T-helper 2 cell treated with Interferon-gamma antibody and Interleukin-4, amounts not matched to agents 5 μg/mL and 100 μg/mL, for 36 hours (primary cell): ENCODE measurements at regions not wholly inside any gene's neighbourhood (a gene's known extent, or its start where the extent isn't known, plus 50 kb on each side); places are given as distances from the start of the nearest gene placed in this dataset.

Source experiments
- DNase-seq: peaks from one replicate; pipeline ENCODE4 v3.0.0; 2021; ENCODE audit warnings: low spot score
- H3K27ac Mint-ChIP-seq: one replicate; pipeline ENCODE4 v1.8.0; 2021; ENCODE audit warnings: mild to moderate bottlenecking, mixed read lengths
- H3K27me3 Mint-ChIP-seq: one replicate; pipeline ENCODE4 v1.8.0; 2021; ENCODE audit warnings: low read depth, mixed read lengths
- H3K36me3 Mint-ChIP-seq: one replicate; pipeline ENCODE4 v1.8.0; 2021; ENCODE audit warnings: low read depth, mixed read lengths
- H3K4me1 Mint-ChIP-seq: one replicate; pipeline ENCODE4 v1.8.0; 2021; ENCODE audit warnings: low read depth, mixed read lengths
- H3K4me3 Mint-ChIP-seq: one replicate; pipeline ENCODE4 v1.8.0; 2022; ENCODE audit warnings: mild to moderate bottlenecking, moderate library complexity, mixed read lengths
- H3K9me3 Mint-ChIP-seq: one replicate; pipeline ENCODE4 v1.8.0; 2021; ENCODE audit warnings: mixed read lengths

DNA sequence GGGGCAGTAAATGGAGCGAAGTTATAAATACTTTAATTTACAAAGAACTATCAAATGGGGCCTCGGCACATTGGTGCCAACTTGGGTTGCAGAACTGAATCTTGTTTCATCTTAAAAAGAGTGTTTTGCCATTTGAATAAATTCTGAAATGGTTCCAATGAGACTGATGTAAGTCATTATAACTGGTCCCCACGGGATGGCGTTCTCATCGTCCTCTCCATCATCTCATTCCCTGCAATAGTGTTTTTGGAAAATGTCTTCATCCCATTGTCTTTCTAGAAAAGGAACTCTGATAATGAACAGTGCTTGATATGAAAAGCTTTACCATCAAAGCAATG, 422.0 kb upstream of the ID2 start:
- Mint-ChIP-seq H3K27me3 (peaks cover 4% of the 10 kb centered on the region), H3K4me3 (no peak overlapping the region), H3K27ac (no peak overlapping the region), H3K9me3 (peaks cover 3% of the 10 kb centered on the region), H3K4me1 (peaks cover 4% of the 10 kb centered on the region), H3K36me3 (peaks cover 3% of the 10 kb centered on the region)
- no peak for DNase-seq

DNA sequence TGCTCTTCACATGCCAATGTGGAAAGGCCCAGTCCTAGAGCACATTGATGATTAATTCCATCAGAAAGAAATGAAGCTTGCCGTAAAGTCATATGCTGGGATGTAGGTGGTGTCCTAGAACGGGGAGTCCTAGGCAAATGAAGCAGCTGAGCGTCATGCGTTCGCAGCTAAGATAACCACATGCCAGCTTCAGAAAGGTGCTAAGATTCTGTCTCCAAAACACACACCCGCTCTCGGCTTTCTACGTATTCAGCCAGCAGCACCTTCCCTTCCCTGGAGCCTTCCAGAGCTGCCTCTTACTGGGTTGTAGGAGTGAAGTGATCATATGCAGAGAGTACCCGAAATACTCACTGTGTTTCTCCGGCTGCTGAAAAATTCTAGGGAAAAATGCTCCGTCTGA, 421.6 kb upstream of the ID2 start:
- no peak for DNase-seq
- peaks cover 3% of the 10 kb centered on the region for H3K36me3 Mint-ChIP-seq
- peaks cover 4% of the 10 kb centered on the region for H3K27me3 Mint-ChIP-seq
- no peak overlapping the region for H3K4me3 Mint-ChIP-seq
- H3K27ac Mint-ChIP-seq: no peak overlapping the region
- H3K4me1 Mint-ChIP-seq: peaks cover 4% of the 10 kb centered on the region
- peaks cover 3% of the 10 kb centered on the region for H3K9me3 Mint-ChIP-seq

DNA sequence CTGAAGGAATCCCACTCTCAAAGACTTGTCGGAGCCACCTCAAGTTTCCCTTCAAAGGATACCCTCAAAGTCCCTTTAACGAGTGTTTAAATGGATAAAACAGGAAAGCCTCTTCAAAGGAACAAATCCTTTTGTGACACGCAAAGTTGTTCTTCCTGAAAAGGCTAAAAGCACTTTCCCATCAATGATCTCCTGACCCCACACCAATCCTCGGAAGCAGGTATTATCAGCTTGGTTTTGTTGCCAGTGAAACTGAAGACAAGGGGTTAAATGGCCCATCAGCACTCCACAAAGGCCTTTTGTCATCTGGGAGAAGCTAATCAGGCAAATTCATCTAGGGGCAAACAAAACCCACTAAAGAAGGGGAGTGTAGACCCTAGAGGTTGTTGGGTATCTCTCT, 418.0 kb upstream of the ID2 start:
- H3K4me3 Mint-ChIP-seq: no peak overlapping the region
- H3K36me3 Mint-ChIP-seq: peaks cover 3% of the 10 kb centered on the region
- no peak for DNase-seq
- no peak overlapping the region for H3K27ac Mint-ChIP-seq
- H3K4me1 Mint-ChIP-seq: peaks cover 4% of the 10 kb centered on the region
- peaks cover 3% of the 10 kb centered on the region for H3K9me3 Mint-ChIP-seq
- H3K27me3 Mint-ChIP-seq: peaks cover 2% of the 10 kb centered on the region

DNA sequence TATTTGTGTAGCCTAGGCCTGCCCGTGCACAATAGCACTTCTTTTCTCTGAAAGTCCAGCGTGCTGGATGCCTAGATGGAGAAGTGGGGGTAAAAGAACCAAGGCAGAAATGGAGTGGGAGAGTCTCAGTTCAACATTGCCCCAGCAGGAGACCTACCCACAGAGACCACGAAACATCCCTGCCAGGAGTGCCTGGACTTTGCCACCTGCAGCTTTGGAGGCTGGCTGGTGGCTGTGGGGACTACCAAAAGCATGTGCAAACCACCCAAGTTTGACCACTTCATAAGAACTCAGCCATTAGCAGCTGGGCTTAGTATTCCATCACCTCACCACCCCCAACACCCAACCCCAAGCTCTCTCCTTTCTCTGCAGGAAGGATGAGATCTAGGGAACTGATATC, 416.9 kb upstream of the ID2 start:
- Mint-ChIP-seq H3K36me3 (peaks cover 3% of the 10 kb centered on the region), H3K4me1 (peaks cover 4% of the 10 kb centered on the region), H3K27me3 (peaks cover 2% of the 10 kb centered on the region), H3K27ac (no peak overlapping the region), H3K4me3 (no peak overlapping the region), H3K9me3 (peaks cover 3% of the 10 kb centered on the region)
- DNase-seq: no peak

DNA sequence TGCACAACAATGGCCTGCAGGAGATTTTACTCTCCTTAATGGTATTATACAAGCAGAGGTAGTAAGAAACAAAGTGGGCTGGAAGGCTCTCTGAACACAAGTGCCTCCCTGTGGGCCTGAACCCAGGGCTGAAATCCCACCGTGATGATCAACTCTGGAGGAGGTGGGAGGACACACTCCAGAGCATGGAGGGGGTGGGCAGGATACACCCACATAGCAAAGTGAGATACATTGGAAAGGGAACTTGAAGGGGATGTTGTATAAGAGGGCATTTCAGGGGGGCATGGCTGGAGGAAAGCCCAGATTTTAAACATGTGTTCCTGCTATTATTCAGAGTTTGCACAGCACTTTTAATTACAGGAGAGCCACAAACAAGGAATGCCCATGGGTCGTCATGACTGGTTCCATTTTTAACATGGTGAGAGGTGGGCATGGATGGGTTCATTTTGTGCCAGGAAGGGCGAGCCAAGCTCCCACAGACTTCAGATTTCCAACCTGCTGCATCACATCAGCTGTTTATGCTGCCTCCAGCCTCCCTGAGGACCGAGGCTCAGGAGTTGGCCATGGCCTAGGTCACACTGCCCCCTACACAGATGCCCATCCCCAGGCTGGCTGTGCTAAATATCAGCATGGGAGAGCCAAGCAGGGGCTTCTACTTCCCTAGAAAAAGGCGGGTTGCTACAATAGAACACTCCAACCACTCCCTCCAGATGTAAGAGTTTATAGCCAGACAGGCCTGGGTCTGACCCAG, 416.2 kb upstream of the ID2 start:
- H3K36me3 Mint-ChIP-seq: peaks cover 3% of the 10 kb centered on the region
- DNase-seq: no peak
- no peak overlapping the region for H3K4me3 Mint-ChIP-seq
- peaks cover 3% of the 10 kb centered on the region for H3K9me3 Mint-ChIP-seq
- peaks cover 4% of the 10 kb centered on the region for H3K4me1 Mint-ChIP-seq
- peaks cover 2% of the 10 kb centered on the region for H3K27me3 Mint-ChIP-seq
- H3K27ac Mint-ChIP-seq: no peak overlapping the region

DNA sequence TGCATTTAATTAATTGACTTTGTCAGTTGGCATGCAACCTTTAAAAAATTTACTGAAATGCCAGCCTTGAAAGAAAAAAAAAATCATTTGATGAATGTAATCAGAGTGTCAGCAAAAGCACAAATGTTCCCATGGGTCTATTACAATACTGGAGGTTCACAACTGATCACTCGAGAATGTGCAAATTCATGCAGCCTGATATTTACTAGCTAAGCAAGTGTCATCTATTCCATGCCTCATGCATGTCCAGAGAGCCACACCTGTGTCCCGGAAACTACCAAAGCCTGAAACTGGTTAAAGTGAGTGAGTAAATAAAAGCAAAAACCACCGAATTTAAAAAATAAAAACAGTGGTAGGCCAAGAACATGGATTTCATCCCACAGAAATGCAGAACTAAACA, 415.3 kb upstream of the ID2 start:
- Mint-ChIP-seq H3K27me3 (peaks cover 2% of the 10 kb centered on the region), H3K4me1 (peaks cover 4% of the 10 kb centered on the region), H3K27ac (no peak overlapping the region), H3K9me3 (peaks cover 3% of the 10 kb centered on the region), H3K4me3 (no peak overlapping the region), H3K36me3 (peaks cover 3% of the 10 kb centered on the region)
- no peak for DNase-seq

DNA sequence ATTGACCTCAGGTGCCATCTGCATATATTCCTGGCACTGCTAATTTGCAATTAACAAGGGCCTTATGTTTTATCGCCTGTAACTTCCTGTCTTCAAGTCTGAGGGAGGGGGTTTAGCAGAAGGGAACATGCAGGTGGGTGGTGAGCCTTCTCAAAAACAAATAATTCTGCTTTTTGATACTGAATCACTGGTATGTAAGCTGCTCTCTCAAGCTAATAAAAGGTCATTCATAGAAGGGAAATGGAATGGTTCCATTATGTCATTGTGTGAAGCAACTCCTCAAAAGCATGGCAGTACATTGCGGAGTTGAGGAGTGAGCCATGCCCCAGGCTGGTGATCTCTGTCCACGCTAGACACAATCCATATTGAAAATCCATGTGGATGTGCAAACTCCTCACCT, 414.8 kb upstream of the ID2 start:
- Mint-ChIP-seq H3K4me3 (no peak overlapping the region), H3K9me3 (peaks cover 3% of the 10 kb centered on the region), H3K4me1 (peaks cover 4% of the 10 kb centered on the region), H3K36me3 (peaks cover 3% of the 10 kb centered on the region), H3K27me3 (peaks cover 2% of the 10 kb centered on the region), H3K27ac (no peak overlapping the region)
- no peak for DNase-seq

DNA sequence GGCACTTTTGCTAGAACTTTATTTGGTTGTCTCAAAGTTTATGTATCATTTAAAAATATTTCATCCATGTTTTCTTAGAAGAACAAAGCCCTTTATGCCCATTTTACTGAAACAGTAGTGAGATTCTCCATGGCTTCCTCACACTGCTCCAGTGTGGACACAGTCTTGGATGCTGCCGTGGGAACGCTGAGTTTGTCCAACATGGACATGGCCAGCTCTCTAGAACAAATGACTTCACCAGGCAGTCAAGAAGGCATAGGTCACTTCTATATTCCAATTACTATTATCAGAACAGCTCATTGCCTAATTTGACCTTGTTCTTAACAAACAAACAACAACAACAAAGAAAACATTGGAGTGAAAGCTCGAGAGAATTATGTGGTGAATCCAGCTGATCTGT, 414.1 kb upstream of the ID2 start:
- Mint-ChIP-seq H3K4me1 (peaks cover 4% of the 10 kb centered on the region), H3K4me3 (no peak overlapping the region), H3K27me3 (peaks cover 2% of the 10 kb centered on the region), H3K27ac (no peak overlapping the region), H3K36me3 (peaks cover 3% of the 10 kb centered on the region), H3K9me3 (peaks cover 3% of the 10 kb centered on the region)
- DNase-seq: no peak

DNA sequence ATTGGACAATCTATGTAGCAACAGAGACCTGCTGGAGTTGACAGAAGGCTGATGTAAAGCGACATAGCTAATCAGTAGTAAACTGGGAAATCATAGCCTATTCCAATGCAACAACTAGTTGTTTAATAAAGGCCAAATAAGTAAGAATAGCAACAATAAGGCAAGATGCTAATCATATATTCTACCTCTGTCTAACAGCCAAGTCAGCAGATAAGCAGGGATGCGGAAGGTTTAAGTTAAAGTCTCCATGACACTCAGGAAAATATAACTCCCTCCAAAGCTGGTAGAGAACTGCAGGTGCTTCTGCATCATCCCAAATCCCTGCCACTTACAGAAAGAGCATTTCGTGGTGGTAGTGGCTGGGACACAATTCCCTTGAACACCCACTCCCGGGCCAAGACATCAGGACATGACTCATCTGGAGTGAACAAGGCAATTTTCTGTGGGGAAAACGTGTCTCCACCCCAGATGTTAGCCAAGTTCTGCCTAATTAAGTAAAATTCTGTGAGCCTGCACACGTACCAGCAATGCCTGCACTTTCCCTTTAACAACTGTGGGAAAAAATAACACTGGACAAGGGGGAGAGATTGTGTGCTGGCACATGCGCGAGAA, 413.6 kb upstream of the ID2 start:
- no peak for DNase-seq
- H3K4me1 Mint-ChIP-seq: peaks cover 2% of the 10 kb centered on the region
- peaks cover 3% of the 10 kb centered on the region for H3K36me3 Mint-ChIP-seq
- H3K27ac Mint-ChIP-seq: no peak overlapping the region
- no peak overlapping the region for H3K4me3 Mint-ChIP-seq
- H3K9me3 Mint-ChIP-seq: peaks cover 3% of the 10 kb centered on the region
- peaks cover 2% of the 10 kb centered on the region for H3K27me3 Mint-ChIP-seq

DNA sequence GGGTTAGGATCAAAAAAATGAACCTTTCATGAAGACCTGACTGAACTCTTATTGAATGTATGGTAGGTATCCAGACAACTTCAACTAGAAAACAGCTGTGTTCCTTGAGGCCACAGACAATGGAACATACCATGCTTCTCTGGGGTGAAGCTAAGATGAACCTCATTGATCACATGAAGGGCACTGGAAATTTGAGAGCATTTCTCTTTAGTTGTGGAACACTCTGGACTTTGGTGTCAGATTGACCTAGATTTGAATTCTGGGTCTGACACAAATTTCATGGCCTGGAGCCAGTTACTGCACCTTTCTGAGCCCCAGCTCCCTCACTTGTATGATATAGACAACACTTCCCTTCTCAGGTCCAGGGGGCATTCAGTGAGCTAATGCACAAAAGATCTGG, 411.2 kb upstream of the ID2 start:
- Mint-ChIP-seq H3K27ac (no peak overlapping the region), H3K9me3 (no peaks in the 10 kb centered on the region), H3K4me3 (no peak overlapping the region), H3K4me1 (peaks cover 10% of the 10 kb centered on the region), H3K27me3 (peaks cover 5% of the 10 kb centered on the region), H3K36me3 (no peaks in the 10 kb centered on the region)
- no peak for DNase-seq

DNA sequence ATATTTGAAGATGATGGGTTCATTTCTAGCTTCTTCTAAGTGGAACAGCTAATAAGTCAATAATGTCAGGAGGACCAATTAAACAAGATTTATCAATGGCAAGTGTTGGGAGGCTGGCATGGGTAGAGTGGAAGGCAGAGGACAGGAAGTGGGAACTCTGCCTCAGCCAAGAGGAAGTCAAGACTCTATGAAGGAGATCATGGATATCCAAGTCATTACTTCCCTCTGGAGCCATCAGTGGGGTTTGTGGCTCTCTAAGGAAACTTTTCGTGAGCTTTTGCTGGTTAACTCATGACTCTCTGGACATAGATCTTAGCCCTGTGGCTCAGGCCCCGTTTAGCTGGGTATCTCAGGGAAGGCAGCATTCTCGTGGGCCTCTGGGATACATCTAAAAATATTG, 410.4 kb upstream of the ID2 start:
- Mint-ChIP-seq H3K27ac (no peak overlapping the region), H3K4me3 (no peak overlapping the region)

DNA sequence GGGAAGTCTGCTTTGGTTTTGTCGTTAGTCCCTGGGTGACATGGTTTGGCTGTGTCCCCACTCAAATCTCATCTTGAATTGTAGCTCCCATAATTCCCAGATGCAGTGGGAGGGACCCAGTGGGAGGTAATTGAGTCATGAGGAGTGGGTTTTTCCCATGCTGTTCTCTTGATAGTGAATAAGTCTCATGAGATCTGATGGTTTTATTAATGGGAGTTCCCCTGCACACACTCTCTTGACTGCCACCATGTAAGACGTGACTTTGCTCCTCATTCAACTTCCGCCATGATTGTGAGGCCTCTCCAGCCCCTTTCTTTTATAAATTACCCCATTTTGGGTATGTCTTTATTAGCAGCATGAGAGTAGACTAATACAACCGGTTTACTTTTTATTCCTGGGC, 405.8 kb upstream of the ID2 start:
- peaks cover 26% of the 10 kb centered on the region for H3K4me1 Mint-ChIP-seq
- no peaks in the 10 kb centered on the region for H3K9me3 Mint-ChIP-seq
- H3K27ac Mint-ChIP-seq: no peak overlapping the region
- H3K4me3 Mint-ChIP-seq: no peak overlapping the region
- no peak for DNase-seq
- no peaks in the 10 kb centered on the region for H3K36me3 Mint-ChIP-seq
- peaks cover 9% of the 10 kb centered on the region for H3K27me3 Mint-ChIP-seq

More for the DNA sequence above, 410.4 kb upstream of the ID2 start:
- Mint-ChIP-seq H3K4me1 (peaks cover 10% of the 10 kb centered on the region), H3K36me3 (no peaks in the 10 kb centered on the region), H3K27me3 (peaks cover 5% of the 10 kb centered on the region), H3K9me3 (no peaks in the 10 kb centered on the region)
- no peak for DNase-seq

DNA sequence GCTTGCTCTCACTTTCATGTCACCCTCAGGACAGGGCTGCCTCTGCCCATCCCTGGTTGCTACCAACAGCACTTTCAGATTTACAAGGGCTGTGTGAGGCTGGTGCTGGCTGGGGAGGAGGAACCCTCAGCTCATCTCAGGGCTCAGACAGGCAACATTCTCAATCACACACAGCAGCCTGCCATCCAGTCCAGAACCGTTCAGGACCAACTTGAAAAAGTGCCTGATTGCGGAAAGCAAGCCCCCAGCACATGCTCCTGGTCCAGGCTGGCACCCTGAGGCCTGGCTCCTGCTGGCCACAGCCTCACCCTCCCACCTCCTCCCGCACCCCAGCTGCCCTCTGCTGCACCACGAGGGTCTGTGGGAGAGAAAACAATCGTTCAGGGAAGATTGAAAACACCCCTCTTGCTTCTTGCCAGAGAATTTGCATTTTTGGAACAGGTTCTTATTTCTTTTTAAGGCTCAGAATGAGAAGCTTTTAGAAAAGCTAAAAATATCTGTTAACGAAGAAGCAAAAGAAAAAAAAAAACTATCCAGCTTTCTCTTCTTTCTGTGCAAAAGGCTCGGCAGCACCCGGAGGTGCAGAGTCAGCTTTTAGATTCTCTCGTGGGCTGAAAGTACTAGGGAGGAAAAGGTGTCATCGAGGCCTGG, 403.8 kb upstream of the ID2 start:
- H3K27me3 Mint-ChIP-seq: peaks cover 12% of the 10 kb centered on the region
- no peak for DNase-seq
- peaks cover 40% of the 10 kb centered on the region for H3K4me1 Mint-ChIP-seq
- H3K9me3 Mint-ChIP-seq: no peaks in the 10 kb centered on the region
- peak overlapping the region; percentile 44 for H3K4me3 Mint-ChIP-seq
- no peaks in the 10 kb centered on the region for H3K36me3 Mint-ChIP-seq
- H3K27ac Mint-ChIP-seq: peak overlapping the region; percentile 39

DNA sequence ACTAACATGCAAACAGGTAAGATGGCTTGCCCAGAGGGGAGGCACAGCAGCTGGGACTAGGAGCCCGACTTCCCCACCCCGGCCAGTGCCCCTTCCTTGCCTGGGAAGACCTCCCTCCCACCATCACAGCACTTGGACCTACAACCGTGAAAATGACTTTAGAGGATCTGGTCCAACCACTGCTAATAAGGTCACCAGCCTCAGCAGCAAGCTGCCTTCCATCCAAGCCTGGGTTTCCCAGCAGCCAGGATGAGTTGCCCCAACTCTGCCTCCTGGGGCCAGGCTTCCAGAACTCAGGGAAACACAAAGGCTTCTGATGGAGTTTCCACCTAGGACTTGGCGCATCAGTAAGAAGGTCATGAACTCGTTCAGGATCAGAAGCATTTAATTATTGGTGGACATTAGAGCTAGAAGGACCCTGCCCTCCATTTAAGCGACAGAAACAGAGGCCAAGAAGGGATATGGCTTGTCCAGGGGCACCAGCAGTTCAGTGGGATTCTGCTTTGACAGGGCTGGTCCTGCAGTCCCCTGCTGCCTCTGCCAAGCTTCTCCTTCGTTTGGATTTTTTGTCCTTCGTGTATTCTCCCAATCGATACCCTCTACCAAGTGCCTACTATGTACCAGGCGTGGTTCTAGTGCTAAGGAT, 403.0 kb upstream of the ID2 start:
- H3K4me3 Mint-ChIP-seq: peak overlapping the region; percentile 8

More for the DNA sequence above, 403.0 kb upstream of the ID2 start:
- Mint-ChIP-seq H3K4me1 (peaks cover 35% of the 10 kb centered on the region), H3K36me3 (no peaks in the 10 kb centered on the region), H3K27ac (no peak overlapping the region), H3K27me3 (peaks cover 12% of the 10 kb centered on the region), H3K9me3 (no peaks in the 10 kb centered on the region)
- DNase-seq: no peak
